Activated CD8-positive, alpha-beta T cell treated with anti-CD3 and anti-CD28 coated beads for 36 hours (primary cell): ENCODE measurements at regions not wholly inside any gene's neighbourhood (a gene's known extent, or its start where the extent isn't known, plus 50 kb on each side); places are given as distances from the start of the nearest gene placed in this dataset.

ENCODE experiments used
- ATAC-seq: fragments of 200-7000 bp; cut with Tn5 transposase; one replicate; pipeline ENCODE4 v1.10.0; 2021; ENCODE audit warnings: mild to moderate bottlenecking, moderate library complexity
- CTCF ChIA-PET: fragments of 350-600 bp; sonication (Branson Sonifier 250); formaldehyde crosslinking; loops from one replicate; lab custom pipeline; 2021; ENCODE audit warnings: antibody characterized with exemption; lab: Charles Lee
- POLR2A ChIA-PET: fragments of 350-600 bp; sonication (Branson Sonifier 250); formaldehyde crosslinking; loops from one replicate; lab custom pipeline; 2021; ENCODE audit warnings: antibody characterized with exemption; lab: Charles Lee
- DNase-seq: peaks from one replicate; pipeline ENCODE4 v3.0.0-alpha.2; 2020
- H3K27ac Mint-ChIP-seq: one replicate; pipeline ENCODE4 v1.8.0; 2021; ENCODE audit warnings: mild to moderate bottlenecking, mixed read lengths
- H3K27me3 Mint-ChIP-seq: one replicate; pipeline ENCODE4 v1.8.0; 2021; ENCODE audit warnings: mixed read lengths
- H3K36me3 Mint-ChIP-seq: one replicate; pipeline ENCODE4 v1.8.0; 2021; ENCODE audit warnings: low read depth, mixed read lengths
- H3K4me1 Mint-ChIP-seq: one replicate; pipeline ENCODE4 v1.8.0; 2021; ENCODE audit warnings: low read depth, mixed read lengths
- H3K4me3 Mint-ChIP-seq: one replicate; pipeline ENCODE4 v1.8.0; 2021; ENCODE audit warnings: mild to moderate bottlenecking, moderate library complexity, mixed read lengths
- H3K9me3 Mint-ChIP-seq: one replicate; pipeline ENCODE4 v1.8.0; 2021; ENCODE audit warnings: mixed read lengths
- CTCF ChIP-seq: fragments of 200-600 bp; IDR thresholded peaks from one replicate; pipeline ENCODE4 v1.8.0; 2022; ENCODE audit warnings: antibody characterized with exemption, mild to moderate bottlenecking
- intact Hi-C: fragments of 100-400 bp; cut with micrococcal nuclease; formaldehyde crosslinking; loops from one replicate; pipeline ENCODE4 v1.10.0; 2022

- Mint-ChIP-seq H3K4me1 (no peaks in the 10 kb centered on the region), H3K27ac (no peak overlapping the region), H3K27me3 (peaks cover 2% of the 10 kb centered on the region), H3K36me3 (no peaks in the 10 kb centered on the region), H3K4me3 (no peak overlapping the region), H3K9me3 (no peaks in the 10 kb centered on the region)
- intact Hi-C loops = no loop called here
- ChIA-PET POLR2A (no interaction called here), CTCF (no interaction called here)
- DNase-seq (no peak), ATAC-seq (no peak)
- TF ChIP-seq CTCF = no peak
Measured at GRCh38 chr10:78378192-78378591, 344.5 kb downstream of the RPS24 start.

GRCh38 chr10:78381107-78381506 lies 347.4 kb downstream of the RPS24 start:
- ATAC-seq = no peak
- intact Hi-C loops = no loop called here
- H3K27me3 Mint-ChIP-seq = peaks cover 2% of the 10 kb centered on the region
- no peaks in the 10 kb centered on the region for H3K4me1 Mint-ChIP-seq
- TF ChIP-seq CTCF = peak; percentile 26
- H3K4me3 Mint-ChIP-seq = no peak overlapping the region
- no peaks in the 10 kb centered on the region for H3K9me3 Mint-ChIP-seq
- no peaks in the 10 kb centered on the region for H3K36me3 Mint-ChIP-seq
- H3K27ac Mint-ChIP-seq = no peak overlapping the region
- POLR2A ChIA-PET = no interaction called here
- peak; percentile 15 for DNase-seq
- CTCF ChIA-PET = interaction anchor here (0.6 to 1.7 kb wide), 3 partner anchors 27 to 334 kb away, joined by 3 to 6 read pairs (median 3); no protein-coding TSS in a partner anchor

GRCh38 chr10:78382047-78382446 lies 348.4 kb downstream of the RPS24 start:
- intact Hi-C loops = no loop called here
- no peak for DNase-seq
- POLR2A ChIA-PET = no interaction called here
- H3K36me3 Mint-ChIP-seq = no peaks in the 10 kb centered on the region
- no peak overlapping the region for H3K27ac Mint-ChIP-seq
- H3K9me3 Mint-ChIP-seq = no peaks in the 10 kb centered on the region
- ATAC-seq = no peak
- no peaks in the 10 kb centered on the region for H3K4me1 Mint-ChIP-seq
- no peak for TF ChIP-seq CTCF
- CTCF ChIA-PET = no interaction called here
- no peak overlapping the region for H3K4me3 Mint-ChIP-seq
- peaks cover 2% of the 10 kb centered on the region for H3K27me3 Mint-ChIP-seq

- ChIA-PET CTCF (no interaction called here), POLR2A (no interaction called here)
- H3K4me3 Mint-ChIP-seq = no peak overlapping the region
- H3K4me1 Mint-ChIP-seq = no peaks in the 10 kb centered on the region
- H3K36me3 Mint-ChIP-seq = no peaks in the 10 kb centered on the region
- ATAC-seq (no peak), DNase-seq (no peak)
- H3K27ac Mint-ChIP-seq = no peak overlapping the region
- TF ChIP-seq CTCF = no peak
- intact Hi-C loops = no loop called here
- H3K9me3 Mint-ChIP-seq = no peaks in the 10 kb centered on the region
- H3K27me3 Mint-ChIP-seq = peaks cover 2% of the 10 kb centered on the region
Measured at GRCh38 chr10:78382772-78383171, 349.1 kb downstream of the RPS24 start.

- intact Hi-C loops = no loop called here
- DNase-seq = no peak
Measured at GRCh38 chr10:78383378-78384048, 349.9 kb downstream of the RPS24 start.

More at GRCh38 chr10:78383378-78384048, 349.9 kb downstream of the RPS24 start:
- Mint-ChIP-seq H3K4me3 (no peak overlapping the region), H3K27me3 (peaks cover 2% of the 10 kb centered on the region), H3K36me3 (no peaks in the 10 kb centered on the region), H3K27ac (no peak overlapping the region), H3K9me3 (no peaks in the 10 kb centered on the region), H3K4me1 (no peaks in the 10 kb centered on the region)
- ATAC-seq = no peak
- ChIA-PET CTCF (no interaction called here), POLR2A (no interaction called here)
- no peak for TF ChIP-seq CTCF
